ENCODE measurements at regions not wholly inside any gene's neighbourhood (a gene's known extent, or its start where the extent isn't known, plus 50 kb on each side); places are given as distances from the start of the nearest gene placed in this dataset.

GRCh38 chr3:59425371-59425770 is 375.5 kb upstream of the CFAP20DC start:
- no peak for DNase-seq
- H3K4me1 ChIP-seq = no peaks in the 10 kb centered on the region
- H3K4me3 ChIP-seq = no peak overlapping the region
- H3K36me3 ChIP-seq = no peaks in the 10 kb centered on the region
- TF ChIP-seq, protein P1, sequence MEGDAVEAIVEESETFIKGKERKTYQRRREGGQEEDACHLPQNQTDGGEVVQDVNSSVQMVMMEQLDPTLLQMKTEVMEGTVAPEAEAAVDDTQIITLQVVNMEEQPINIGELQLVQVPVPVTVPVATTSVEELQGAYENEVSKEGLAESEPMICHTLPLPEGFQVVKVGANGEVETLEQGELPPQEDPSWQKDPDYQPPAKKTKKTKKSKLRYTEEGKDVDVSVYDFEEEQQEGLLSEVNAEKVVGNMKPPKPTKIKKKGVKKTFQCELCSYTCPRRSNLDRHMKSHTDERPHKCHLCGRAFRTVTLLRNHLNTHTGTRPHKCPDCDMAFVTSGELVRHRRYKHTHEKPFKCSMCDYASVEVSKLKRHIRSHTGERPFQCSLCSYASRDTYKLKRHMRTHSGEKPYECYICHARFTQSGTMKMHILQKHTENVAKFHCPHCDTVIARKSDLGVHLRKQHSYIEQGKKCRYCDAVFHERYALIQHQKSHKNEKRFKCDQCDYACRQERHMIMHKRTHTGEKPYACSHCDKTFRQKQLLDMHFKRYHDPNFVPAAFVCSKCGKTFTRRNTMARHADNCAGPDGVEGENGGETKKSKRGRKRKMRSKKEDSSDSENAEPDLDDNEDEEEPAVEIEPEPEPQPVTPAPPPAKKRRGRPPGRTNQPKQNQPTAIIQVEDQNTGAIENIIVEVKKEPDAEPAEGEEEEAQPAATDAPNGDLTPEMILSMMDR (IDR thresholded peaks at IDR 0.05) = no peak
- TF ChIP-seq POLR2A (IDR thresholded peaks at IDR 0.05) = no peak
- H3K27ac ChIP-seq = no peak overlapping the region
- H3K27me3 ChIP-seq = no peaks in the 10 kb centered on the region
- H3K9me3 ChIP-seq = no peaks in the 10 kb centered on the region

DNA sequence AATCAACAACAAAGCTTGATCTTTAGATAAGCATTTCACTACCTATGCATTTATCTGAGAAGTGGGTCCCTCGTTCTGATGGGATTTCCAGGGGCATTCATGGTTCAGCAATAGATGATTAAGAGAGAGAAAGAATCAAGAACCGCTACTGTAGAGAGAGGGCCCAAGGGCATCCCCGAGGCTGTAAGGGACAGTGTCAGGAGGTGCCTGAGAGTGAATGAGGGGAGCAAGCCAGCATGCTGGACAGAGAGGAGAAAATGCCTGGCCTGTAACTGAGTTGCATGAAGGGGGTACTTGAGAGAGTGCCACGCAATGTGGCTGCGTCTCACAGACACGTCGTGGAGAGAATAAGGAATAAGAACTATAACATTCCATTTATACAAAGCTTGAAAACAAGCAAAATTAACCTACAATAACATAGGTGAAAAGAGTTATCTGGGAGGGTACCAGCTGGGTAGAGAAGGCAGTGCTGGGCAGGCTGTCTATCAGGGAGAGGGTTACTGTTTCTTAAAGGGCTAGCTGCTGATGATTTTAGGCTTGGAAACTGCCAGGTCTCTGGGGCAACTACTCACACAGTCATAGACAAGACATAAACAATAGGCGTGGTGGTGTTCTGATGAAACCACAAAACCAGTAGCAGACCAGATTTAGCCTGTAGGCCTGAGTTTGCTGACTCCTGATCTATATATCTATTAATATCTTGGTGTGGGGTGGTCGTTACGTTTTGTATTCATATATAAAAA is 374.6 kb upstream of the CFAP20DC start:
- Histone ChIP-seq H3K27ac (no peak overlapping the region), H3K4me1 (no peaks in the 10 kb centered on the region), H3K9me3 (no peaks in the 10 kb centered on the region), H3K27me3 (no peaks in the 10 kb centered on the region), H3K36me3 (no peaks in the 10 kb centered on the region), H3K4me3 (no peak overlapping the region)
- no peak for DNase-seq
- TF ChIP-seq, protein P1 (IDR thresholded peaks at IDR 0.05) = no peak
- TF ChIP-seq POLR2A (IDR thresholded peaks at IDR 0.05) = no peak

DNA sequence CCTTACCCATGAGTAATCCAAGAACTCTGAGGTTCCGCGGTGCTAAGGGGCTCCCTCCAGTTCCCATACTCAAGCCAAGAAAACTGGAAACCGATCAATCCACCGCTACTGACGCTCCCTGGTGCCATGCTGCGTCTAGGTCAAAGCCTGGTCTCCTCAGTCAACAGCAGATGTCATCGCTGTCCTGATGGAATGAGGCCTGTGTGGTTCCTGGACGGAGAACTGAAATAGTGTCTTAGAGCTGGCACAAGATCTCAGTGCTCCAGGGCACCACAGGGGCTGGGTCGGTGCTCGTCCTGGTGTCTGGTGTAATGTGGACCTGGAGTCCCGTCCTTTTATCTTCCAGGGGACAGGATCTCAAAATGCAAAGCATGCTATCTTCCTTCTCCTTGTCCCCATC is 373.9 kb upstream of the CFAP20DC start:
- Histone ChIP-seq H3K36me3 (no peaks in the 10 kb centered on the region), H3K27me3 (no peaks in the 10 kb centered on the region), H3K4me3 (no peak overlapping the region), H3K9me3 (no peaks in the 10 kb centered on the region), H3K27ac (no peak overlapping the region), H3K4me1 (no peaks in the 10 kb centered on the region)
- no peak for TF ChIP-seq POLR2A (IDR thresholded peaks at IDR 0.05)
- TF ChIP-seq, protein P1 (IDR thresholded peaks at IDR 0.05) = no peak
- DNase-seq = no peak

GRCh38 chr3:59422312-59422711 is 372.5 kb upstream of the CFAP20DC start:
- Histone ChIP-seq H3K27ac (no peak overlapping the region), H3K9me3 (no peaks in the 10 kb centered on the region), H3K4me3 (no peak overlapping the region), H3K4me1 (no peaks in the 10 kb centered on the region), H3K36me3 (no peaks in the 10 kb centered on the region), H3K27me3 (no peaks in the 10 kb centered on the region)
- TF ChIP-seq, protein P1 (IDR thresholded peaks at IDR 0.05) = no peak
- TF ChIP-seq POLR2A (IDR thresholded peaks at IDR 0.05) = no peak
- DNase-seq = no peak

- H3K27ac ChIP-seq = no peak overlapping the region
- H3K27me3 ChIP-seq = no peaks in the 10 kb centered on the region
- no peak for DNase-seq
- H3K4me1 ChIP-seq = no peaks in the 10 kb centered on the region
- no peaks in the 10 kb centered on the region for H3K9me3 ChIP-seq
- H3K36me3 ChIP-seq = no peaks in the 10 kb centered on the region
- TF ChIP-seq POLR2A (IDR thresholded peaks at IDR 0.05) = no peak
- TF ChIP-seq, protein P1 (IDR thresholded peaks at IDR 0.05) = no peak
- no peak overlapping the region for H3K4me3 ChIP-seq
Observed at GRCh38 chr3:59418836-59419235, 369.0 kb upstream of the CFAP20DC start.
